GM12892 (cell line): ENCODE measurements at regions not wholly inside any gene's neighbourhood (a gene's known extent, or its start where the extent isn't known, plus 50 kb on each side); places are given as distances from the start of the nearest gene placed in this dataset.

Experiments
- POLR2A ChIP-seq: IDR thresholded peaks from 2 replicates; pipeline ENCODE4 v1.6.1; 2011; ENCODE audit warnings: low read depth, low read length, control low read depth
- POLR2AphosphoS5 ChIP-seq: IDR thresholded peaks from 2 replicates; pipeline ENCODE4 v1.6.1; 2011; ENCODE audit warnings: low read depth, low read length, control low read depth
- TAF1 ChIP-seq: IDR thresholded peaks from 2 replicates; pipeline ENCODE4 v1.6.1; 2011; ENCODE audit warnings: low read depth, mild to moderate bottlenecking, control low read depth, low read length, borderline replicate concordance

DNA sequence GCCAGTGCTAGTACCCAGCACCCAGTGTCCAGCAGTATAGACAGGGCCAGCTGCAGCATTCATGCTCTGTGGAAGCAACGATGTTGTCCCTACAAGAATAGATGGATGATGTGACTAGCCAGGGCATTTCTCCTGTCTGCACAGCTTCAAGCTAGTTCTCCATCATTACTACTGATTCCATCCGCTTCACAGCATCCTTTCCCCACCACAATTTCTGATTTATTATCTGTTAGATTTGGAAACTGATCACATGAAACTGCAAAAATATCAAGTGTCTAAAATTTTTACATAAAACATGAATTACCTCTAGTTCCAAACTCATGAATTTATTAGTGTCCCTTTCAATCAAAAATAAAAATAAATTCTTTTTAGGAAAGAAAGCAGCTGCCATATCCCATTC lies 138.9 kb upstream of the POU2AF2 start:
- TF ChIP-seq POLR2AphosphoS5, result no peak
- TF ChIP-seq POLR2A, result no peak
- TF ChIP-seq TAF1, result no peak
